ENCODE measurements at regions not wholly inside any gene's neighbourhood (a gene's known extent, or its start where the extent isn't known, plus 50 kb on each side); places are given as distances from the start of the nearest gene placed in this dataset.

GRCh38 chr6:44533421-44533820, 145.9 kb downstream of the CDC5L start:
- DNase-seq = no peak

GRCh38 chr6:44534291-44534690, 146.8 kb downstream of the CDC5L start:
- DNase-seq = no peak

GRCh38 chr6:44535446-44535845, 147.9 kb downstream of the CDC5L start:
- no peak for DNase-seq

GRCh38 chr6:44535967-44536366, 148.5 kb downstream of the CDC5L start:
- no peak for DNase-seq

- no peak for DNase-seq
Observed at GRCh38 chr6:44537306-44538049, 150.0 kb downstream of the CDC5L start.

- no peak for DNase-seq
Observed at GRCh38 chr6:44538131-44538806, 150.8 kb downstream of the CDC5L start.

GRCh38 chr6:44538807-44539201, 151.3 kb downstream of the CDC5L start:
- no peak for DNase-seq

- DNase-seq = no peak
Observed at GRCh38 chr6:44539701-44540355, 152.3 kb downstream of the CDC5L start.

GRCh38 chr6:44540881-44541280, 153.4 kb downstream of the CDC5L start:
- no peak for DNase-seq

GRCh38 chr6:44542401-44543116, 155.1 kb downstream of the CDC5L start:
- DNase-seq = no peak

GRCh38 chr6:44543664-44544063, 156.2 kb downstream of the CDC5L start:
- no peak for DNase-seq

GRCh38 chr6:44545224-44545623, 157.7 kb downstream of the CDC5L start:
- DNase-seq = no peak

- DNase-seq = no peak
Observed at GRCh38 chr6:44548319-44548718, 160.8 kb downstream of the CDC5L start.

GRCh38 chr6:44549516-44549915, 162.0 kb downstream of the CDC5L start:
- DNase-seq = no peak

- DNase-seq = no peak
Observed at GRCh38 chr6:44554194-44554593, 166.7 kb downstream of the CDC5L start.

- no peak for DNase-seq
Observed at GRCh38 chr6:44554861-44555260, 167.4 kb downstream of the CDC5L start.

GRCh38 chr6:44556046-44556445, 168.5 kb downstream of the CDC5L start:
- DNase-seq = no peak

- no peak for DNase-seq
Observed at GRCh38 chr6:44558024-44558831, 170.7 kb downstream of the CDC5L start.

- no peak for DNase-seq
Observed at GRCh38 chr6:44558832-44559251, 171.3 kb downstream of the CDC5L start.

- no peak for DNase-seq
Observed at GRCh38 chr6:44559486-44560270, 172.2 kb downstream of the CDC5L start.

GRCh38 chr6:44560458-44561059, 173.1 kb downstream of the CDC5L start:
- no peak for DNase-seq
